Karpas-422 (cell line): ENCODE measurements at regions not wholly inside any gene's neighbourhood (a gene's known extent, or its start where the extent isn't known, plus 50 kb on each side); places are given as distances from the start of the nearest gene placed in this dataset.

Experiments
- DNase-seq: peaks from one replicate; pipeline ENCODE4 v3.0.0-alpha.2; 2015
- H2AFZ ChIP-seq: fragments of 200-600 bp; sonication (generic); 2 replicates; pipeline ENCODE4 v1.6.1; 2014; ENCODE audit warnings: antibody characterized with exemption, low read length, mixed read lengths
- H3K27ac ChIP-seq: fragments of 200-600 bp; sonication (generic); 2 replicates; pipeline ENCODE4 v1.5.1; 2014; ENCODE audit warnings: mild to moderate bottlenecking, low read length, moderate library complexity
- H3K27me3 ChIP-seq: fragments of 200-600 bp; sonication (generic); 2 replicates; pipeline ENCODE4 v1.6.1; 2014; ENCODE audit warnings: low read length, mixed read lengths
- H3K36me3 ChIP-seq: fragments of 200-600 bp; sonication (generic); 2 replicates; pipeline ENCODE4 v1.6.1; 2014; ENCODE audit warnings: low read length, mixed read lengths; ENCODE audit not compliant: insufficient read depth
- H3K4me1 ChIP-seq: fragments of 200-600 bp; sonication (generic); 2 replicates; pipeline ENCODE4 v1.6.1; 2014; ENCODE audit warnings: mild to moderate bottlenecking, low read length, mixed read lengths
- H3K4me2 ChIP-seq: fragments of 200-600 bp; sonication (generic); 2 replicates; pipeline ENCODE4 v1.6.1; 2014; ENCODE audit warnings: low read length, low read depth, mild to moderate bottlenecking; ENCODE audit not compliant: poor library complexity, severe bottlenecking
- H3K4me3 ChIP-seq: fragments of 200-600 bp; sonication (generic); 2 replicates; pipeline ENCODE4 v1.5.1; 2014; ENCODE audit warnings: mild to moderate bottlenecking, antibody characterized with exemption, low read length, mixed read lengths
- H3K79me2 ChIP-seq: fragments of 200-600 bp; sonication (generic); 2 replicates; pipeline ENCODE4 v1.6.1; 2014; ENCODE audit warnings: mild to moderate bottlenecking, low read length, mixed read lengths
- H3K9ac ChIP-seq: fragments of 200-600 bp; sonication (generic); 2 replicates; pipeline ENCODE4 v1.6.0; 2014; ENCODE audit warnings: low read length
- H3K9me2 ChIP-seq: fragments of 200-600 bp; sonication (generic), shearing (Covaris generic); replicated peaks from 2 replicates; pipeline ENCODE4 v1.6.0; 2014; ENCODE audit warnings: mild to moderate bottlenecking, low read length, moderate library complexity; ENCODE audit not compliant: insufficient read depth
- H3K9me3 ChIP-seq: fragments of 300-700, 200-600 bp; sonication (generic); 2 replicates; pipeline ENCODE4 v1.6.1; 2014; ENCODE audit warnings: low read length, mixed read lengths
- H4K20me1 ChIP-seq: fragments of 200-600 bp; sonication (generic); 2 replicates; pipeline ENCODE4 v1.6.1; 2014; ENCODE audit warnings: mild to moderate bottlenecking, antibody characterized with exemption, low read length, low read depth; ENCODE audit not compliant: insufficient read depth

DNA sequence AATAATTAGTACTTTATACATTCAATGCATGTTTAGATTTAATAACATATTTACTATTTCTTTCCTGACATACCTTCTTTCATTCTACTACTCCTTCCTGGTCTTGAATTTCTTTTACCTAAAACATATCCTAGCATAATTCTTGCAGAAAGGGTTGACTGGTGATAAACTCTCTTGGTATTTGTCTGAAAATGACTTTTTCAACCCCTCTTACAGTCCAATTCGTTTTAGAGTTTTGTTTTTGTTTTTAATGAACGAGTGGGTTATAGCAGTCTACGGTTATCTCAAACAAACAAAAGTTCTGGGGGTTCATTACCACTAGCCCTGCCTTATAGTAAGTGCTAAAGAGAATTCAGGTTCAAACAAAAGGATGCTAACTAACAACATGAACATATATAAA, 69.6 kb upstream of the ALDH1B1 start:
- H3K9me3 ChIP-seq: no peaks in the 10 kb centered on the region
- peaks cover 5% of the 10 kb centered on the region for H3K4me1 ChIP-seq
- H3K27ac ChIP-seq: no peak overlapping the region
- no peaks in the 10 kb centered on the region for H3K27me3 ChIP-seq
- H2AFZ ChIP-seq: no peak overlapping the region
- no peak overlapping the region for H3K9ac ChIP-seq
- no peaks in the 10 kb centered on the region for H4K20me1 ChIP-seq
- no peak overlapping the region for H3K4me2 ChIP-seq
- H3K4me3 ChIP-seq: no peak overlapping the region
- H3K79me2 ChIP-seq: no peaks in the 10 kb centered on the region
- DNase-seq: no peak
- H3K36me3 ChIP-seq: no peaks in the 10 kb centered on the region
- no peaks in the 10 kb centered on the region for H3K9me2 ChIP-seq

DNA sequence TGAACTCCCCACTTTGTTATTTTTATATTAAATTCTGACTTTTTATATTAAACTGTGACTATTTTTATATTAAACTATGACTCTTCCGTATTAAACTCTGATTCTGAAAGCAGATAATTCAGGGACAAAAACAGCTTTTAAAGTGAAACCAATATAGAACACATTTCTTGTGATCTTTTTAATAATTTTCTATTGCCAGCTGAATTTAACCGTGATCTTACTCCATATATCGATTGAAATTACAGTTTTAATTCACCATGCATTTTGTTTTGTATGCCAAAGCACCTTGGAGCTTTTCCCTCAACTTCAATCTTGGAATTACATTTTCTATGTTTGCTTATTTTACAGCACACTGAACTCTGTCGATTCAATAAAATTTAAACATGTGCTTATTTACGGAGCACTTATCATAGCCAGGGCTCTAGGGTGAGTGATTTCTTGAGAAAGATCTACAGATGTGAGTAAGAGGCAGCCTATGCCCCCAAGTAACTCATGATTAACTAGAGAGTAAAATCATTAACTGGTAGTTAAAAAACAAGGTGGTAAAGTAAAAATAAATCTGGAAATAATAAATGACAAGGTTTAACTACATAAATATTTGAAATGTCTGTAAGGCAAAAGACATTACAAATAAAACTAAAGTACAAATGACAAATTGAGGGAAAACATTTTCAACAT, 72.9 kb upstream of the ALDH1B1 start:
- Histone ChIP-seq H4K20me1 (no peaks in the 10 kb centered on the region), H3K36me3 (no peaks in the 10 kb centered on the region), H3K27me3 (no peaks in the 10 kb centered on the region), H3K9me3 (no peaks in the 10 kb centered on the region), H3K9ac (no peak overlapping the region), H3K4me3 (no peak overlapping the region), H3K79me2 (no peaks in the 10 kb centered on the region), H3K4me1 (peaks cover 5% of the 10 kb centered on the region), H3K4me2 (peak overlapping the region; percentile 20), H3K27ac (no peak overlapping the region), H3K9me2 (no peaks in the 10 kb centered on the region), H2AFZ (no peak overlapping the region)
- no peak for DNase-seq

DNA sequence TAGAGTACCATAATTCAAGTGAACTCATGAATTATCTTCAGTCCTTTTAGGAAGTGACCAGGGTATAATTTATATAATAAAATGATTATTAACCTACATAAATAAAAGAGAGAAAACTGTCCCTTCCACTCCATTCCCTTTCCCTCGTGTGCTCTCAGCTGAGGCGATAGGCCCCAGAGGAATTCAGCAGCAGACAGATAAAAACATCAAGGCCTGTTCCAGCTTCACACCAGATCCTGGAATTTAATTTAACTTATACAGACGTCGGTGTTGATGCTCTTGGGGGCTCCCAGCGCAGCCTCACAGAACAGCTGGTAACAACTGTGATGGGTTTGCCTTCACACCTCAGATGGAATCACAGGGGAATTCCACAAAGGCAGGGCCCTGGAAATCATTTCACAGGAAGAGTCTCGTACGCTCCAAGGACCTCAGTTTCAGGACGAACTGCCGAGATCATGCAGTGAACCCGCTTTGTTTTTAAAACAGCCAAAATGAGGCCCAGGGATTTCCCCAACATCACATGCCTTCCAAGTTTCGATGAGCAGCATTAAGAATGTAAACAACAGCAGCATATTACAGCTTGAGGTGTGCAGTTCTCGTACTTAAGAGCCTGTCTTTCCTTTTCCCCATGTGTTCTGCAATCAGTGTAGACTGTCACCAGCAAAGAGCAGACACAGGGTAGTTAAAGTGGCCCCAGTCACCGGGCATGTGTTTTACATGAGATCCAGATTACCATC, 73.6 kb upstream of the ALDH1B1 start:
- Histone ChIP-seq H3K9me3 (no peaks in the 10 kb centered on the region), H3K27ac (no peak overlapping the region)

DNA sequence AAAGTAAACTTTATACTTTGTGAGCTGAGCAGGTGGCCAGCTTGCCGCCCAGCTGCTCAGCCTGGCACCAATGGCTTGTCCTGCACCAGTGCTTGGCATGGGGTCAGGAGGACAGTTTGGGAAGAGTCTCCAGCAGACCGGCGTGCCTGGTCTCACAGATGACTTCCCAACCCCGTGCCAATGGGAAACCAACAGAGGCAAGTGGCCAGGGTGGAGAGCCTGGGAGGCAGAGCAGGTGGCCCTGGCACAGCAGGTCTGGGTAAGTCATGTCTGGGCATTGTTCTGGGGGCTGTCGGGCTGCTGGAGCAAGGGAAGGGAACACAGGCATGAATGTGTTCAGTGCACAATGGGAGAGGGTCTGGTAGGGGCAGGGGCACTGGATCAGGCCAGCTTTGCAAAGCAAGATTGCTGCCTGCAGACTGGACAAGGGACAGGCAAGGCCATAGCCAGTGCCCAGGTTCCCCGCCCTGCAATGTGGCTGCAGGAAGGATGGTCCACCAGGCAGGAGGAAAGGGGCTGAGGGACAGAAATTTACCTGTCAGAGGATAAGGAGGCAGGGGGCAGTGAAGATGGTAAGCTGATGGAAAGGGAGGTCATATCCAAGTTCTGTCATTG, 76.2 kb upstream of the ALDH1B1 start:
- Histone ChIP-seq H4K20me1 (no peaks in the 10 kb centered on the region), H3K9ac (no peak overlapping the region), H3K4me3 (no peak overlapping the region), H3K27ac (no peak overlapping the region), H3K9me3 (no peaks in the 10 kb centered on the region), H3K79me2 (no peaks in the 10 kb centered on the region), H3K36me3 (no peaks in the 10 kb centered on the region), H3K4me1 (peaks cover 5% of the 10 kb centered on the region), H3K4me2 (no peak overlapping the region), H3K27me3 (no peaks in the 10 kb centered on the region), H3K9me2 (no peaks in the 10 kb centered on the region), H2AFZ (no peak overlapping the region)
- no peak for DNase-seq

More for the DNA sequence above, 73.6 kb upstream of the ALDH1B1 start:
- no peak for DNase-seq
- Histone ChIP-seq H4K20me1 (no peaks in the 10 kb centered on the region), H3K9me2 (no peaks in the 10 kb centered on the region), H3K9ac (no peak overlapping the region), H3K4me2 (peak overlapping the region; percentile 20), H3K4me3 (no peak overlapping the region), H3K4me1 (peaks cover 5% of the 10 kb centered on the region), H3K36me3 (no peaks in the 10 kb centered on the region), H3K27me3 (no peaks in the 10 kb centered on the region), H3K79me2 (no peaks in the 10 kb centered on the region), H2AFZ (peak overlapping the region; percentile 33; the same call in 1 of the 2 replicates)

DNA sequence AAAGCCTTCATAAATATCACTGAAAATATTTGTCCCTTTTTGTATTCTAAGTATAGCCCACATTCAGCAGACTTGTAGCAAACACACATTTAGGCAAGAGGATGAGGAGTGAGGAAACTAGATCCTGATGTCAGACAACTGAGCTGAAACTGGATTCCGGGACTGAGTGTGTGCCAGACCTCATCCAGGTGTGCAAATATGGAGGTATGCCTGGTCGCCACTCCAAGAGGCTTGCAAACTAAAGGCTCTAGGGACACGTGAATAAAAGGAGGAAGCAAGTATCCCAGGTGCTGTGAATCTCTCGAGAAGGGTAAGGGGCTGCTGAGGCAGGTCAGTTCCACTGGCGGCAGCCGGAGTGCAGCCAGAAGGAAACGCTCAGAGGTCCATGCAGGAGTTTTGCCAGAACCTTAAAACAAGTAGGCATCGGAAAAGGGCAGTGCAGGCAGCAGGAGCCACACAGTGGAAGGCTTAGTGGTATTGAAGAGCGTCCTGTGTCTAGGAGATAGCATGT, 77.4 kb upstream of the ALDH1B1 start:
- Histone ChIP-seq H3K27me3 (no peaks in the 10 kb centered on the region), H3K9ac (no peak overlapping the region), H2AFZ (no peak overlapping the region), H3K9me3 (no peaks in the 10 kb centered on the region), H3K4me2 (no peak overlapping the region), H3K4me3 (no peak overlapping the region), H4K20me1 (no peaks in the 10 kb centered on the region), H3K79me2 (no peaks in the 10 kb centered on the region), H3K9me2 (no peaks in the 10 kb centered on the region), H3K27ac (no peak overlapping the region), H3K36me3 (no peaks in the 10 kb centered on the region), H3K4me1 (peaks cover 5% of the 10 kb centered on the region)
- no peak for DNase-seq

DNA sequence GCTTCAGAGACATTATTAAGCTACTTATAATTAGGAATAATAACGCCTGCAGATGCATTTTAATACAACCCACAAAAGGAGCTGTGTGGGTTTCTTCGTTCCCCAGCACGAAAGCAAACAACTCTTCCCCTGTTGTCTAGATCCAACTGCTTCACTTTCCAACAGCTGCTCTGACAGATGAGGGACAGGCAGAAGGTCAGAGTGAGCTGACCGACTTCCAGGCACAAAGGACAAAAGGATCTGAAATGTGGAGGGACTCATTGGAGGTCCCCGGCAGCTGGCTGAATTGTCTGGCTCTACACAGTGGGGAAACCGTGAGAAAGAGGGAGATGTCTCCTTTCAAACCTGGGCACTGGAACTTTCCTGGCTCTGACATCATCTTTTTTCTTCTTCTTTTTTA, 79.1 kb upstream of the ALDH1B1 start:
- no peak overlapping the region for H3K4me2 ChIP-seq
- no peak overlapping the region for H3K4me3 ChIP-seq
- no peak for DNase-seq
- H3K9ac ChIP-seq: no peak overlapping the region
- no peaks in the 10 kb centered on the region for H3K27me3 ChIP-seq
- no peak overlapping the region for H3K27ac ChIP-seq
- H2AFZ ChIP-seq: no peak overlapping the region
- no peaks in the 10 kb centered on the region for H3K9me3 ChIP-seq
- no peaks in the 10 kb centered on the region for H3K4me1 ChIP-seq
- no peaks in the 10 kb centered on the region for H3K79me2 ChIP-seq
- H4K20me1 ChIP-seq: no peaks in the 10 kb centered on the region
- H3K9me2 ChIP-seq: no peaks in the 10 kb centered on the region
- H3K36me3 ChIP-seq: no peaks in the 10 kb centered on the region

GRCh38 chr9:38312406-38312805, 80.1 kb upstream of the ALDH1B1 start:
- Histone ChIP-seq H3K27ac (no peak overlapping the region), H3K9me3 (no peaks in the 10 kb centered on the region), H3K9me2 (no peaks in the 10 kb centered on the region), H2AFZ (no peak overlapping the region), H3K4me2 (no peak overlapping the region), H3K9ac (no peak overlapping the region), H3K79me2 (no peaks in the 10 kb centered on the region), H3K4me3 (no peak overlapping the region), H3K27me3 (no peaks in the 10 kb centered on the region), H3K36me3 (no peaks in the 10 kb centered on the region), H4K20me1 (no peaks in the 10 kb centered on the region), H3K4me1 (no peaks in the 10 kb centered on the region)
- DNase-seq: no peak
